GM12891 (cell line): ENCODE measurements at regions not wholly inside any gene's neighbourhood (a gene's known extent, or its start where the extent isn't known, plus 50 kb on each side); places are given as distances from the start of the nearest gene placed in this dataset.
"Not testable (repeated sequence)": the region's sequence is repeated elsewhere in the genome, so short reads cannot be mapped to it uniquely, and the experiment has no call there.

ENCODE experiments used
- POLR2A ChIP-seq: IDR thresholded peaks from 2 replicates; pipeline ENCODE4 v1.6.1; 2011; ENCODE audit warnings: low read depth, low read length, control low read depth
- POLR2AphosphoS5 ChIP-seq: IDR thresholded peaks from 2 replicates; pipeline ENCODE4 v1.6.1; 2011; ENCODE audit warnings: low read depth, low read length, control low read depth
- TAF1 ChIP-seq: IDR thresholded peaks from 2 replicates; pipeline ENCODE4 v1.6.1; 2011; ENCODE audit warnings: low read depth, low read length, control low read depth

- TF ChIP-seq TAF1, POLR2A, POLR2AphosphoS5: not testable (repeated sequence)
Measured at GRCh38 chrY:6401871-6402270, 155.8 kb downstream of the TSPY2 start.
